GM21515 (cell line): ENCODE measurements at regions not wholly inside any gene's neighbourhood (a gene's known extent, or its start where the extent isn't known, plus 50 kb on each side); places are given as distances from the start of the nearest gene placed in this dataset.

Experiments
- ATAC-seq: cut with Tn5 transposase; IDR thresholded peaks from one replicate; pipeline ENCODE4 v1.9.1; 2021; ENCODE audit not compliant: unreplicated experiment

DNA sequence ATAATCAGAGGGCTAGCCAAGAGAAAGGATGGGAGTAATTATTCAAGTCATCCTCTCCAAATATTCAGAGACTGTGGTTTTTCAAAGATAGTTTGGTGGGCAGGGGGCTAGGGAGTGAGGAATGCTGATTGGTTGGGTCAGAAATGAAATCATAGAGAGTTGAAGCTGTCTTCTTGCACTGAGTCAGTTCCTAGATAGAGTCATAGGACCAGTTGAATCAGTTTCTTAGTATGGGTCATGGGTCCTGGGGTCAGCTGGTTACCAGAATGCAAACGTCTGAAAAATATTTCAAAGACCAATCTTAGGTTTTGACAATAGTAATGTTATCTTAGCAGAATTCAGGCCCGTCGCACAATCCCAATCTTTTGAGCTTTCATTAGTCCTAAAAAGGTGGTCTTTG is 171.4 kb upstream of the SPATS2L start:
- ATAC-seq, result no peak

DNA sequence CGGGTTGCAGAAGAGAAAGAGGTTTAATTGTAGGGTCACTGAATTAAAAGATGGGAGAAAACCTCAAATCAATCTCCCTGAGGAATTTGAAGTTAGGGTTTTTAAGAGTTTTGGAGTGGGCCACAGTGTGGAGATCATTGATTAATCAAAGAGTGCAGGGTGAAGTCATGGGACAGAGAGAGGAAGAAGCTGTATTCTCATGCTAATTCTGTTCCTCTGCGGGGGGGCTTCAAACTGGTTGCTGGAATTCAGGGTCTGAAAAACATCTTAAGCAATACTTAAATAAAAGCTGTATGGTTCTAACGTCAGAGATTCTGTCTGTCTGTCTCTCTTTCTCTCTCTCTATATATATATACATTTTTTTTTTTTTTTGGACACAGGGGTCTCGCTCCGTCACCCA is 169.8 kb upstream of the SPATS2L start:
- no peak for ATAC-seq

DNA sequence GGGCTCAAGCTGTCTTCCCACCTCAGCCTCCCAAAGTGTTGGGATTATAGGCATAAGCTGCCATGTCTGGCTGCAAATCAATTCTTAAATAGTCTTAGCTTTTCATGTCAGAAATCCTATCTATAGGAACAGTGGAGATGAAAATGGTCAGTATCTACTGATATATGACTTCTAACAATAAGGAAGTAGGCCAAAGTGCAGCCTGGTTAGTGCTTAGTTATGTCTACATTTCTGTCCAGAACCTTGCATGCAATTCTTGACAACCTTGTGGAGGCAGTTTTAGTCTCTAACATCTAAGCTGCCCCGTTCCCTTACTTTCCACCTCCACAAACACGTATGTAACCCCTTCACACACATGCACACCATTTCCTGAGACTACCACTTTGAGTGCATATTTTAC is 169.2 kb upstream of the SPATS2L start:
- ATAC-seq, result no peak

DNA sequence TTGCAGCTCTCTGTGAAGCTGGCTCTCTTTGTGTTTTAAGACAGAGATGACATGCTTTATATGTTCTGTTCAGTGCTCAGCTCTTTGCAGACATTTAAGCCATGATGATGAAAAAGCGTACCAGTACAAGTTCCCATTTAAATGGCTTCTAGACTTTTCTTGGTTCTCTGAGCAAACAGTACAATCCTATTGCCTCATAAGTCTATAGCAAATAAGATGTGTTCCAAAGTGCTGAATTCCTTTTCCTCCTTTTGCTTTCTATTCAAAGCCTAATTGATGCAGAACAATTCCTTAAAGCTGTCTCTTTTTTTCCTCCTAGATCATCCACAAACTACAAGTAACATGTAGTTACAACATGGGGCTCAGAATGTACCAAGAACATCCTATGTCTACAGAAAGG is 168.8 kb upstream of the SPATS2L start:
- ATAC-seq, result no peak

DNA sequence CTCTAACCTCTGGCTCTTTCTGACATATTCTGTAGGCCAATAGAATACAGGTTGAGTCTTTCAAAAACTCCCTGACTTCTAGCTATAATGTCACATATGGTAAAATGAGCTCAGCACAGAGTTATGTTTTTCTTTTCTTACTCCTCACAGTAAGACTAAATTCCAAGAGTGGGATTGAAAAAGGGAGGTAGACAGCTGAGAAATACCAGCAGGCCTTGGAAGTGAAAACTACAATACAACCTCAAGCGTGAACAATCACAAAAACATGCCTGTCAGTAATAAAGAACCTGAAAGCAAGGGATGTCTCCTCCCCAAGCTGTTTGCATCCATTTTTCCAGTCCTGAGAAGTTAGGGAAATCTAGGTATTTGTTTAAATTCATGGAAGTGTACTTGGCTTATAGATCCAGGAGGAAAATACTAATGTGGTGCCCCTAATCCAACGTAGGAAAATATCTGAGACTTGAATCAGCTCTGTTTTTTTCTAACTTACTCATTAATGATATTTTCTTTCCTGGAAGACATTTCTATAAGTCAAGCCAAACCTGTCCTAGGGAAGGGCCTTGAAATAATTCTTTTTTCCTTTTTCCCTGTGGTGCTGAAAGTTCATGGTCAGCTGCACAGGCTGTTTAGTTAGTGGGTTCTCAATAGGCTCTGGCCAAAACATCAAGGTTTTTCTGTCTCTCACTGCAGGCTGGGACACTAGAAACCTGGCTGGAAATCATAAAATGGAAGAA is 167.9 kb upstream of the SPATS2L start:
- no peak for ATAC-seq

DNA sequence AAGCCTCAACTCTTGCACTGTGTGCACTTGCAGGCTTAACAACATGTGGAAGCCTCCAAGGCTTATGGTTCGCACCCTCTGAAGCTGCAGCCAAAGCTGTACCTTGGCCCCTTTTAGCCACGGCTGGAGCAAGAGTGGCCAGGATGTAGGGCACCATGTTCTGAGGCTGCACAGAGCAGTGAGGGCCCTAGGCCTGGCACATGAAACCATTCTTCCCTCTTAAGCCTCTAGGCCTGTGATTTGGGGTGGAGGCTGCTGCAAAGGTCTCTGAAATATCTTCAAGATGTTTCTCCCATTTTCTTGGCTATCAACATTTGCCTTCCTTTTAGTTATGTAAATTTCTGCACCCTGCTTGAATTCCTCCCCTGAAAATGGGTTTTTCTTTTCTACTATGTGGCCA is 161.9 kb upstream of the SPATS2L start:
- ATAC-seq, result no peak

DNA sequence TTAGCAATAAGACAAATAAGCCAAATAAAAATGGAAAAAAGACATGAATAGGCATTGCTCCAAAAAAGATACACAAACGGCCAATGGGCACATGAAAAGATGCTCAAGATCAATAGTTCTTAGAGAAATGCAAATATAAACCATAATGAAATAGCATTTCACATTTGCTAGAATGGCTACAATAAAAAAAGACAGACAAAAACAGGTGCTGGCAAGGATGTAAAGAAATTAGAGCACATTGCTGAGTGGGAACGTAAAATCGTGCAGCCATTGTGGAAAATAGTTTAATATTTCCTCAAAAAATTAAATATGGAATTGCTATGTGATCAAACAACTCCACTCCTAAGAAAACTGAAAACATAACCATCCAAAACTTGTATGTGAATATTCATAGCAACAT is 160.0 kb upstream of the SPATS2L start:
- no peak for ATAC-seq

DNA sequence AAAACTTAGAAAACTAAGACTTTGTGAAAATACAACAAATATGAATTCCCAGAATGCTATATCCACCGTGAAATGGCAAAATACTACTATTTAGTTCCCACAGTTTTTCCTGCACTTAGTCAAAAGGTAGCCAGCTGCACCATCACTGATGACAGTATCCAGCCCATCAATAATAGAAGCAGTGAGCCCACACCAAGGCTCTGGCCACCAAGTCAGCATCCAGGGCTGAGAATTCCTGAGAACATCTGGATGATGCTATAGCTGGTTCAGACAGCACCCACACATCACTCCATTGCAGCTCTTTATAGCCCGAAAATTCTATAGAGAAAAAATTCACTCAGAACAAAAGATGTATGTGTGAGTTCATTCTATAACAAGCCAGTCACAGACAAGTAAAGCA is 159.1 kb upstream of the SPATS2L start:
- no peak for ATAC-seq

DNA sequence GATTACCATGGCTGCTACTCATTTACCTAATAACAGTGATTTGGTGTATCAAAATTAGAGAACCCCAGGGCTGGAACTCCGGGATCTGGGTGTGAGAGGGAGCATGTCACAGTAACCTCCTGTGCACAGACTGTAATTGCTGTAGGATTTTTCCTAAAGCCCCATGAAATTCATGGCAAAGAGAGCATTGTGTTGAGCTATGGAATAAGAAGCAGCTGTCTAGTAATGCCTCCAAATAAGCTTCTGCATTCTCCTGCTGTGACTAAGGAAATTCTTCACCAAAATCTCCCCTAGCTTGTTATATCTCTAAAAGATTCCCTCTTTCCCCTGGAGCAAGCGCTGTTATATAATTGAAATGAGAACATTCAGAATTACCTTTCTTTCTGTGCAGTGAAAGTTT is 158.1 kb upstream of the SPATS2L start:
- no peak for ATAC-seq

DNA sequence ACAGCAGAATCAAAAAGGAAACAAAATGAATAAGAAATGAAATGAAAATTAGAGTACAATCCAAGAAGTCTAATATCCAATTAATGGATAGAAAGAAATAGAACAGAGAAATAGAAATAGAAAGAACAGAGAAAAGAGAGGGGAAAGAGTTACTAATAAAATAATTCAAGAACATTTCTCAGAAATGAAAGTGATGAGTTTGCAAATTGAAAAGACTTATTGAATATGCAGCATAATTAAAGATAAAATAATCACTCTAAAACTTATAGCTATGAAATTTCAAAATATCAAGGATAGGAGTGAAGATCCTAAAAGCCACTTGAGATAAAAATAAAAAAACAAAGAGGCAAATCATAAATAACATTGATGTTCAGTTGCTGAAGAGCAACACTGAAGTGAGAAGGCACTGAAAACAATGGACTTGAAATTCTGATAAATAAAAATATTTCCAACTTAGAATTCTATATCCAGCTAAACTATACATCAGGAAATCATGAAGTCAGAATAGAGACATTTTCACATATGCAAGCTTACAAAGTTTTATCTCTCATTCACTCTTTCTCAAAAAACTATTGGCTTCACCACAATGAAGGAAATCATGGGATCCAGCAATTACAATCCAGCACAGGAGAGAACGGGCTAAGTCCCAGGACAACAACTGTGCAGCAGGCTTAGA is 155.9 kb upstream of the SPATS2L start:
- ATAC-seq, result no peak

DNA sequence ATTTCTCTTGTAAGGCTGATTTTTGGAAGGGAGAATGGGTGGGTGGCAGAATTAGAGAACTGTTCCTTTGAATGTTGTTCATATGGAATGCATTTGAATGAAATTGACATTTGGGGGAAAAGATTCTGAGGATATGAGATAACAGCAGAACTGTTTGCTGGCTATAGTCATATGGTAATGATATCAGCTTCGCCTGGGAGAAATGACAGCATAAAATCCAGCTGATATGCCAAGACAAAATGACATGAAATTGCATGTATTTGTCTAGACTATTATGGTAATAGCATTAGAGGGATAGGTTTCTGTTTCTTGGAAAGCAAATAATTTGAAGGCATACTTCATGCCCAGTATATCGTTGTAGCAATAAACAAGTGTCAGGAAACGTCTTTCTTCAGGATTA is 150.8 kb upstream of the SPATS2L start:
- no peak for ATAC-seq

DNA sequence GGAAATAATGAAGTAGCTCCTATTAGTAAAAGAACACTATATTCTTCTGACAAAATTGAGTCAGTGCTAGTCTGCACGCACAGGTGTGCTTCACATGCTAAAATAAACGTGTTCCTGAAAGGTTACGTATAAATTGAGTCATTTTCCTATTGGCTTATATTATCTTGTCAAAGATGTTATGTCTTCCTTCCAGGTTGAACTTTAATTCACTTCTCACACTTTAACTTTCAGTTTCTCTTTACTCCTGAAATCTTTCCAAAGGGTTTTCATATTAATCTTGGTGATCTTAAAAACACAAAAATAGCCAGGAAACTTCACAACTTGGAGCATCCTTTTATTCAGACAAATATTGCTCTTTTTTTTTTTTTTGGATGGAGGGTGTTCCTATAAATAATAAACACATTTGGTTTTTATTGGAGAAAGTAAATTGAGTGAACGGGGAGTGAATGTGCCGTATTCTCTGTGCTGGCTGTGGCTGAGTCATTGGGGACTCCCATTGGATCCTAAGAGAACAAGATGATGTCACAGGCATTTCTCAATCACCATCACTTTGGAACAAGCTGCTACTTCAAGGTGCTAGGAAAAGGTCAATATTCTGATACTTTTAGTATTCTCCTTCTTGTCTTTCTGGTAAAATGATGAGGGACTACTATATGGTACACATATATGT is 150.2 kb upstream of the SPATS2L start:
- ATAC-seq, result no peak

DNA sequence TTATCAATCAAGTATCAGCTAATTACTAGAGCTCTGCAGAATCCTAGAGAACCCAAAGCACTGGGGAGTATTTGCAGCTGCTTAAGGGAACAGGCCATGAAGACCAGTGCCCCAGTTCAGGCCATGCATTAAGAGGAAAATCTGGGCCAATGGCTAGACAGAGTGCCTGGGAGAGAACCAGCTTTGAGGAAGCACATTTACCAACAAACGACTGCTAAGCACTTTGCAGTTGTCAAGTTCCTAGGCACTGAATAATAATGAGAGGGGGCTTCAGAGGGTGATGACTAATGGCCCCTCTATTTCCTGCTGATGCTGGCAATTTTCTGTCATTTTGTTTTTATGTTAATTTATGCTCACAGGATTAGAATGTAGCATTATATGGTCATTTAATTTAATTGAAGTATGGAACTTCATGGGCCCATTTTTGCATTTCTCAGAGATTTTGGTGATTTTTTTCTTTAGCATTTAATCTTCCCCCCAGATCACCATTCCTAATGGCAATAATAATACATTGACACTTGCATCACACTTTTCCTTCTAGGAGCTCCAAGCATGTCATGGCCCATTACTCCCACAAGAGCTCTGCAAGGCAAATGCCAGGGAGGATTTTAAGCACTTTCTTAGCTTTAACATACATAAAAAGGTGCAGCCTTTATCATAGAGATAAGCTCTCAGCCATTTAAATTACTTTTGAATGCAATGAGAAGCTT is 147.7 kb upstream of the SPATS2L start:
- ATAC-seq, result no peak

DNA sequence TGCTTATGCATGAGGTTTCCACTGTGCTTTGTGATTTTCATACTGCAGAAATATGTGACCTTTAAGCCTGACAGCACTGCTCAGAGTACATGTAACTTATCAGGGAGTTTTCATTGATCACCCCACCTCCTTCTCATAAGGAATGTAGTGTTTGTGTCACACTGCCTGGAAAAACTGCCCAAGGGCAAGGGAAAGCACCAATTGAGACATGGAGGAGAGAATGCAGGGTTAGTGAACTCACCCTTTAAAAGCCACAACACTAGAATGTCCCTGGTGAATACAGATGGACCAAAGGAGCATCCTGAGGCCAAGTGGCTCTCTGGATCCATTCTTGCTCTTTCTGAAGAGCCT is 147.2 kb upstream of the SPATS2L start:
- ATAC-seq, result no peak

DNA sequence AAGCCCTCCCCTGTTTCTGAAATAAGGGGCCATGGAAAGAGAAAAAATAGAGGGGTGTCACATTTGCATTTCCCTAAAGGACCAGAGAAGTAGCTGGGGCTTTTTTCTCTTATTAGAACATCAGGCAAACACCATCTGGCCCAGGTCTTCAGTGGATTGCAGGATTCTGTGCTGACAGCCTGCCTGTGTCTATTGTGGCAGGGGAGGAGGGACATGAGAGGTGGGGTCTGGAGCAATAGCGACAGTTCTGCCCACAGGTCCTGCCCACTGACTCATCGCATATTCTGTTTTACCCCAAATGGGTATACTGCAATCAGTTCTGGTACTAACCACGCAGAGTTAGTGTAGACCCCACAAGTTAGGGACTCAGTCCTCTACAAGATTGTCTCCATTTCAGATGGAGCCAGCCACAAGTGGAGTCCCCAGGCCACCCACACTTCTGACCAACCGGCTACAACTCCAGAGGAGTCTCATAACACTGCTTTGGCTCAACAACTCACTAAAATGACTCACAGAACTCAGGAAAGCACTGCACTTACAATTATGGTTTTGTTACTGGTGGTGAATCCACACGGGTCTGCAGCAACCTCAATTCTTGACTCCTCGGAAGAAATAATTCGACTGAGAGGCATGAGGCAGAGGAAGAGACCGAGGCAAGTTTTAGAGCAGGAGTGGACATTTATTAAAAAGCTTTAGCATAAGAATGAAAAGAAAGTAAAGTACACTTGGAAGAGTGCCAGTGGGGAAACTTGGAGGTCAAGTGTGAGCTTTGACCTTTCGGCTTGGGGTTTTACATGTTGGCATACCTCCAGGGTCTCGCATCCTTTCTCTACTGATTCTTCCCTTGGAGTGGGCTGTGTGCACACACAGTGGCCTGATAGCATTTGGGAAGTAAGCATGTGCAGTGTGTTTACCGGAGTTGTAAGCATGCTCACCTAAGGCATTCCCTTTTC is 146.4 kb upstream of the SPATS2L start:
- ATAC-seq, result no peak

DNA sequence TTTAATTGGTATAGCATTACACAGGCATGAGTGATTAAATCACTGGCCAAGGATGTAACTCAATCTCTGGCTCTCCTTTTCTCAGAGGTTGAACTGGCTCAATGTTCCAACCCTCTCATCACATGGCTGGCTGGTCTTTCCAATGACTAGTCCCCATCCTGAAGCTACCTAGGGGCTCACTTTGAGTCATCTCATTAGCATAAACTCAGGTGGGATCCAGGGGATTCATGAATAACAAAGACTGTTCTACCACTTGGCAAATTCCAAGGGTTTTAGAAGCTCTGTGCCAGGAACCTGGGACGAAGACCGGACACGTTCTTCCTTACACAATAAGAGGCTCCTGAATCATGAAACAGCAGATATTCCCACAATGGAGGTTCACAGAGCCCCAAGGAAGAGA is 145.0 kb upstream of the SPATS2L start:
- ATAC-seq, result no peak

DNA sequence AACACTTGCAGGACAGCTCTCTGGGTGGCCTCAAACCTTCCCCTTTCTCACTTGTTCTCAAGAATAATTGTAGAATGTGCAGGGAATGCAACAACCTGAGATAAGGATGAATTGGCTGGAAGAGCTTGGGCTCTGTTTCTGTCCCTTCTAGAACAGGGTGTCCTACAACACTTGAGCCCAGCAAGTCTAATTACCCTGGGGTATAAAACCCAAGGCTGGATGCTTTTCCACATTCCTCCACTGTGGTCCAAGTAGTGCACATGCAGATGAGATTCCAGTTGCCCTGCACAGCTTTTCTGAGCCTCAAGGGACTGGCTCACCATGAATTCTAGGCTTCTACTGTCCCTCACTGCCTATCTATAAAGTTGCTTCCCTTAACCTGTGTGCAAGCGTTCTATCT is 140.8 kb upstream of the SPATS2L start:
- no peak for ATAC-seq

DNA sequence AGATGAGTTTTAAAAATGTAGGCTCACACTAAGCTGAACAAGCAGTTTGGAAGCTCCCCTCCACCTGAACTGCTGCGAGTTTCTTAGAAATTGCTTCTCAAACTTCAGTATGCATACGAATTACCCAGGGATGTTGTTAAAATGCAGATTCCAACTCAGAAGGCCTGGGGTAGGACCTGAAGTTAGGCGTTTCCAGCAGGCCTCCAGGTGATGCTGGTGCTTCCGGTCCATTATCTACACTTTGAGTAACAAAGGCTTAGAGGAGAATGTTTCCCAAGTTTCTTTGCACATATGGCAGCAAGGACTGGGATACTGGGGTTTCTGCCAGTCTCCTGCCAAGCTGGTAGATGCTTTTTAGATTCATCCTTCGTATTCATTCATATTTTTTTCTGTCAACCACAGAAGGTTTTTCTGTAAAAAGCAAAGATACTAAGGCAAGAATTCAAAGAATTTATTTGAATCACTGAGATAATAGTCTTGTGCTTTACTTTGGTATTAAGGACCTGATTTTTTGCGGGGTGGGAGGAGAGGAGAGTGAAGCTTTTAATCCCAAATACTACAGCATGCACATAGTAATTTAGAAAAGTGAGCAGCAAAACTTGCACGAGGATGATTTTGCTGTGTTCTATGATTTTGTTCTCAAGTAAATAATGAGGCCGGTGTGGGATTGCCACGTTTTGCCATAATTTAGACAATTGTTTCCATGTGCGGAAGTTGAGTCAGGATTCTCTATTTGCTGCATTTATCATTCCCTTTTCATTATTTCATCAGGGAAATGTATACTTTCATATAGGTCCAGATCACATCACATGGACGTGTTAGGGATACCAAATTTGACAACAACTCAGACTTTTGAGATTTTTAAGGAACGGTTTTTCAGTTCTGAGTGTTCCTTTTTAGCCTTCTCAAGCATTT is 137.6 kb upstream of the SPATS2L start:
- no peak for ATAC-seq

DNA sequence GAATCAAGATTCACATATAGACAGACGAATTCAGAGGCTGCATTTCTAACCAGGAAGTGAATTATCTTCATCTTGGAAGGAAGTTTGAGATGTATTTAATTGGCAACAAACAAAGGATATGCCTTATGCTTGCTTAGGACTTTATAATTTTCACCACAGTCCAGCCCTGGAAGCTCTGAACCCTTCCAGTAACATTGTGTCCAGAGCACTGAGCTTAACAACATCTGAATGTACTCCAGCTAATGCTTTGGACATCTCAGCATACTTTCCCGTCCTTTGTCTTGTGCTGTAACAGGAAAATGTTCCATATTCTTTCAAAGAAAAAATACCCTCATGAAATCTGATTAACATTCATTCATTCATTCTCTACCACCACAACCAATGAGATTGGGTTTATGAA is 136.3 kb upstream of the SPATS2L start:
- no peak for ATAC-seq
